22Rv1 (cell line): ENCODE measurements at regions not wholly inside any gene's neighbourhood (a gene's known extent, or its start where the extent isn't known, plus 50 kb on each side); places are given as distances from the start of the nearest gene placed in this dataset.

Experiments
- CTCF ChIP-seq: fragments of 450-650 bp; IDR thresholded peaks from 2 replicates; pipeline ENCODE4 v1.5.1; 2017; ENCODE audit warnings: mild to moderate bottlenecking
- ZFX ChIP-seq: fragments of 450-650 bp; IDR thresholded peaks from 2 replicates; pipeline ENCODE4 v1.6.1; 2017; ENCODE audit warnings: antibody characterized with exemption, borderline replicate concordance

GRCh38 chr20:12824328-12825225 lies 184.2 kb upstream of the SPTLC3 start:
- TF ChIP-seq CTCF (no peak), ZFX (no peak)
